T1000 (cell line): ENCODE measurements at regions not wholly inside any gene's neighbourhood (a gene's known extent, or its start where the extent isn't known, plus 50 kb on each side); places are given as distances from the start of the nearest gene placed in this dataset.

Source experiments
- DNase-seq: peaks from one replicate; lab custom pipeline; 2025; ENCODE audit warnings: mixed read lengths; lab: John Stamatoyannopoulos, UW

GRCh38 chr1:116819081-116819480, 64.9 kb downstream of the CD2 start:
- DNase-seq, result no peak

- DNase-seq, result no peak
Measured at GRCh38 chr1:116820369-116820768, 66.1 kb downstream of the CD2 start.

- no peak for DNase-seq
Measured at GRCh38 chr1:116821763-116822162, 67.5 kb downstream of the CD2 start.

- no peak for DNase-seq
Measured at GRCh38 chr1:116824631-116825206, 70.5 kb downstream of the CD2 start.

GRCh38 chr1:116825207-116825719, 71.0 kb downstream of the CD2 start:
- DNase-seq, result no peak

- DNase-seq, result no peak
Measured at GRCh38 chr1:116825720-116826438, 71.6 kb downstream of the CD2 start.

DNA sequence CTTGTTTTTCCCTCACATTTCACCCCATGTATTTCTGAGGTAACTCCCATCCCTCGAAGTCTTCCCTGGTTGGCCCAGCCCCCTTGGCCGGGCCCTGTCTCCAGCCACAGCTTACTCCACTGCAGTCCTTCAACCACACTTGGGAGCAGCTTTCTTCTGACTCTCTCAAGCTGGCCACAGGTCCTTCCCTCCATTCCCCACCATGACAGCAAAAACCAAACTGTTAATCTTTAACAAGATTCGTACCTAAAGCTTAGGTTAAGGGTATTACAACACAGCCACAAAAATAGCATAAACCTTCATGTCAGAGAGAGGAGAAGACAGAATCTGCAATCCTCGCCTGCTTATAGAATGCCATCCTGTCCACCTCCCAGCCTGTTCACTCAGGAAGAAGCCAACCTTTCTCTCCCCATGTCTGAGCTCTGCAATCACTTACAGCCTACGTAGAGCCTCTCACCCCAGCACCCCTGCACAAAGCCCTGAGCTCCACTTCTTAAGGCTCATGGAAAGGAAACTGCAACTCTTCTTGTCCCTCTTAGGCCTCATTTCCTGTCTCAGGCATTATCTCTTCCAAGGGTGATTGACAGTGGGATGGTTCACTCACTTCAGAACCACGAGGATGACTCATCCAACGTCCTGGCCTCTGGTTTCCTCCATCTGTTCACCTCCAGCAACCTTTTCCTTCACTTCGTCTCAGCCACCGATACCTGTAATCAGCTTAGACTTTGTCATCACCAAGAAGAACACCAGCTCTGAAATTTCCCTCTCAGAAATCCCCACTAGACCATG, 72.8 kb downstream of the CD2 start:
- DNase-seq, result no peak

- no peak for DNase-seq
Measured at GRCh38 chr1:116827607-116828105, 73.4 kb downstream of the CD2 start.

DNA sequence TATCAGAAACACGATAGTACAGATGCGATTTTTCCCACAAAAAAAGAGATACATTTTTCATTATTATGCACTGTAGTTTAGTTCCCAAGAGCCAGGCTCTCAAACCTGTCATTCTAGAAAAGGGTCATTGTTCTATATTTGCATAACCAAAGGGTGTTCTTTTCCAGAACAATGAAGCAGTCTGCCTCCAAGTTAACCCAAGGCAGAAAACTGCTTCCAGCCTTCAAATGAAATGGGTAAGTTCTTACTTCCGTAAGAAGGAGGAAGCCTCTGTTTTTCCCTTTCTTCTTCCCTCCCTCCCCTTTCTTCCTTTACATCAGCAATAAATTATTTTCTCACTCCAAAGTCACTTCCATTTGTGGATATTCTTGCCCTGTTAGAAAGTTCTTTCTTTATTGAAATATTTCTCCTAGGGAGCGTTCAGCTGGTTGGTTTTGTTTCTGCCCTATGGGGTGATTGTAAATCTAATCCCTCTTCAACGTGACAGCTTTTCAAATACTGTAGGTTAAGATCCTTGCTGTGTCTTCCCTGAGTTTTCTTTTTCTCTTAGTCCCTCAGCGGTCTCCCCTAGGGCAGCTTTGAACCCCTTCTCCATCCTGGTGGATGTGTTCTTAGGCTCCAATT, 77.3 kb upstream of the PTGFRN start:
- DNase-seq, result no peak

- no peak for DNase-seq
Measured at GRCh38 chr1:116832932-116833578, 76.7 kb upstream of the PTGFRN start.

DNA sequence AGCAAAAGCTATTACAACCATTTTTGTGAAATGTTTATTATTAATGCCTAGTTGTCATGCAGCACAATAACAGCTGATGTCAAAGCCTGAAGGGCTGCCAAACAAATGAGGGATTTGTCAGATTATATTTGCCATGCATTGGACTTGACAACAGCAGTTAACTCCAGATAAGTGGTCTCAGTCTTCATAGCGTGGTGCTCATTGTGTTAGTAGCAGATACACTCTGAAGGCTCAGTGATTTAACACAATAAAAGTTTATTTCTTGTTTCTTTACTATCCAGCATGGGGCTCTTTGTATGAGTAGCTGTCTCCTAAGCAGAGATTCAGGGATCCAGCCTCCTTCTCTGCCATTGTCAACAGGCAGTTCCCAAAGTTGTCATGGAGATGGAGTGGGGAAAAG, 76.0 kb upstream of the PTGFRN start:
- DNase-seq, result no peak

- DNase-seq, result no peak
Measured at GRCh38 chr1:116834595-116834994, 75.1 kb upstream of the PTGFRN start.

DNA sequence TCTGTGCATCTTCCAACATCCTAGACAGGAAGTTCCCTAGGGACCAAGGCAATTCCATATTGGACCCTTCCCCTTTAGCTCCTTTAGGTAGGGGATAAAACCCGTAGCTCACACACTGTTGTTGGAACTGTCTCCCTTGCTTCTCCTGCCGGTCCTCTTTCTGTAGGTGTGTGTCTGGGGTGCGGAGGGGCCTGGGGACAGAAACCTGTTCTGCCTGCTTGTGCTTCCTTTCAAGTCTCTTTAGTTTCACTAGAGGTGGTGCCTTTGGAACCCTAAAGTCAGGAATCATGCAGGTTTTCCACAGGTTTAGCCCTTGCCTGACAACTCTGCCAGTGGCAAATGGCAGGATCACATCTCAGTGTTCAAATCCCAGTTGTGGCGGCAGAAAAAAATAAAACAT, 74.6 kb upstream of the PTGFRN start:
- DNase-seq, result no peak

- DNase-seq, result no peak
Measured at GRCh38 chr1:116836099-116836498, 73.6 kb upstream of the PTGFRN start.

DNA sequence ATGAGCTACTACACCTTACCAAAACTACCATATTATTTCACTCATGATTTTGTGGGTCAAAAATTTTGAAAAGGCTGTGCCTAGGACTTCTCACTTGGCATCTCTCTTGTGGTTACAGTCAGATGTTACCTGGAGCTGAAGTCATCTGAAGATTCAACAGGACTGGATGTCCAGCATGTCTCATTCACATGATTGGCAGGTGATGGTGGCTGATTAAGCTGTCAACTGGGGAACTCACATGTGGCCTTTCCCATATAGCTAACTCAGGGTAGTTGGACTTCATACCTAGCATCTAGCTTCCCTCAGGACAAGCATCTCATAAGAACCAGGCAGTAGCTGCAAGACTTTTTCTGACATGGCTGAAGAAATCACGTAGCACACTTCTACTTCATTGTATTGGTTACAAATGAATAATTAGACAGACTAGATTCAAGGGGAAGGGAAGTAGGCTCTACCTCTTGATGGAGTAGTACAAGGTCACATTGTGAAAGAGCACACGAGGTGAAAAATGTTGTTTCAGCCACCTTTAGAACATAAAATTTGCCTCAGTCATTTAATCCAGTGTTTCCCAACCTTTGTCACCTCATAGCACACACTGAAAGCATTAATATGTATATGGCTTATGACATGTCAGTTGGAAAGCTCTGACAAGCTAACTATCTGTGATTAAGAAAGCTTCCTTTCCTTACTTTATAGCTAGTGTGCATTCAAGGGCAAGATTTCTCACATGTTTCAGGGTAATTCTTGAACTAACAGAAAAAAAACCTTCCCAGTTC, 68.0 kb upstream of the PTGFRN start:
- DNase-seq, result no peak

- DNase-seq, result no peak
Measured at GRCh38 chr1:116842654-116843053, 67.1 kb upstream of the PTGFRN start.

GRCh38 chr1:116844775-116845174, 64.9 kb upstream of the PTGFRN start:
- DNase-seq, result no peak

GRCh38 chr1:116847190-116847589, 62.5 kb upstream of the PTGFRN start:
- no peak for DNase-seq

DNA sequence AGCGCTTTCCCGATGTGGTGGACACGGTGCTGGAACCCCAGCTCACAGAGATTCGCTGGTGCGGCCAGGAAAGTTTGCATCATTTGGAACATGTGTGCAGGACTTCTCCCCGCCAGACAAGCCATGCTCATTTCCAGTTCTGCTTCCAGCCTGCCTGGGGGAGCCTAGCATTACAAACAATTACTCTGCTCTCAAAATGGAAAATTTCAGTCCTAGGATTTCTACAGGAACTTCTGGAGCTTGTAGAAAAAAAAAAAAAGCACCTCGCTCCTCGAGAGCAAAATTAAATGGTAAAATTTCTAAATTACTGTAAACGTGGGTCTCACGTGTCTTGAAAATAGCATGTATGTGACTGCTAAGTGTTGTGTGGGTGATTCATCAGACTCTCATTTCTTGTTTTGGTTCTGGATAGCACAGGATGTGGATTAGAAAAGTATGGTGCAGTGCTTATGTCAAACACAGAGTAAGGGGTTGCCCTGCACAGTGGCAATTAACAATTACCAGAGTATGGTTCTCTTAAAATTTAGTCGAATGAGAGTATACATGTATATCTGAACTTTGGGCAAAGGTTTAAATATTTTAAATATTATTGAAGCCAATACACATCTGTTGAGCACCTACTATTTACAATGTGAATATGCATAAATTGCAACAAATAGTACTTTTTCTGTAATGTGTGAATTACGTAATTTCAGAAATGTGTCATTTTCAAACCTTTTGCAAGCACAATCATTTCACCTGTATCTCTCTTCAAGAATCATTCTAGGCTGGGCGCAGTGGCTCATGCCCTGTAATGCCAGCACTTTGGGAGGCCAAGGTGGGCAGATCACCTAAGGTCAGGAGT, 61.8 kb upstream of the PTGFRN start:
- DNase-seq, result no peak

- no peak for DNase-seq
Measured at GRCh38 chr1:116850436-116850835, 59.3 kb upstream of the PTGFRN start.
